ENCODE measurements at regions not wholly inside any gene's neighbourhood (a gene's known extent, or its start where the extent isn't known, plus 50 kb on each side); places are given as distances from the start of the nearest gene placed in this dataset.

DNA sequence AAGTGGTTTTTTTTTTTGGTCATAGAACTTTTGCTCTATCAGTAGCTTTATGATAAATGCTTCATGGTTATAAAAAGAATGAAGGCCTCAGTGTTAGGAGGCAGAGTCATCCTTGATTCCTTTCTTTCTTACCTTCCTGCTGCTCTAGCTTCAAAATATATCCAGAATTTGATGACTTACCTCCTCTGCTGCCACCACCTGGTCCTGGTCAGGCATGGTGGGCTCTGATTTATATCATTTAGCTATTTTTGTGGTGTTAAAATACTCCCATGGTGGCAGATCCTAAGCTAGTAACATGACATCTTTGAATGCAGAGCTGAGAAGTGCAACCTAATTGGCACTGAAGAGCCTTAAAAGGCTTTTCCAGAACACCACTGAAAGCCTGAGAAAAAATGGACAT is 508.8 kb upstream of the CDH8 start:
- intact Hi-C loops (cut with DNase I), result no loop called here
- Histone ChIP-seq H3K9me3 (no peaks in the 10 kb centered on the region), H3K4me1 (replicated peaks) (no peaks in the 10 kb centered on the region), H3K4me3 (no peak overlapping the region), H3K36me3 (no peaks in the 10 kb centered on the region), H3K27me3 (replicated peaks; ENCODE audit: insufficient read depth) (no peaks in the 10 kb centered on the region), H3K27ac (no peak overlapping the region)
- TF ChIP-seq CTCF (IDR thresholded peaks at IDR 0.05), result no peak
- TF ChIP-seq POLR2AphosphoS5 (IDR thresholded peaks at IDR 0.05), result no peak
- no peak for TF ChIP-seq POLR2A (IDR thresholded peaks at IDR 0.05)
- DNase-seq (ENCODE audit: low spot score), result no peak

GRCh38 chr16:62543516-62543915 is 507.3 kb upstream of the CDH8 start:
- no peak for TF ChIP-seq POLR2A (IDR thresholded peaks at IDR 0.05)
- TF ChIP-seq CTCF (IDR thresholded peaks at IDR 0.05), result no peak
- TF ChIP-seq POLR2AphosphoS5 (IDR thresholded peaks at IDR 0.05), result no peak
- H3K4me1 ChIP-seq (replicated peaks), result no peaks in the 10 kb centered on the region
- no peaks in the 10 kb centered on the region for H3K9me3 ChIP-seq
- DNase-seq (ENCODE audit: low spot score), result no peak
- H3K27me3 ChIP-seq (replicated peaks; ENCODE audit: insufficient read depth), result no peaks in the 10 kb centered on the region
- no peaks in the 10 kb centered on the region for H3K36me3 ChIP-seq
- H3K4me3 ChIP-seq, result no peak overlapping the region
- no peak overlapping the region for H3K27ac ChIP-seq
- 80% methylated on average over 1 of the region's 1 CpG for WGBS
- intact Hi-C loops (cut with DNase I), result no loop called here

DNA sequence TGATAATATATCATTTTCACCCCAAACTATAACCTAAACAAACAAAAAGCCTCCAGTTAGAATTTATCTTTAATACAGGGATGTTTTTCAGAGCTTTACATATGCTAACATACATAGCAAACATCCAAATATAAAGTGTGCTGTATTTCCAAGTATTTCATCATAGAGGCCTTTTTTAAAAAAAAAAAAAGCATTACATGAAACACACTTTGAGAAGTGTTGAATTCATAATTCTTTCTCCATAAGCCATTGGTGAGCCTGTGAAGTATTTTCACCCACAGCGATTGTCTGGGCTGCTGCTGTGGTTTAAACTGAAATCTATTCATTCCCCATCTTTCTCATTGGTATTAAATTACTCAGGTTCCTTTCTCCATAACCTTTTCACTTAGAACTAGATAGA is 503.4 kb upstream of the CDH8 start:
- no peak for DNase-seq (ENCODE audit: low spot score)
- no peaks in the 10 kb centered on the region for H3K9me3 ChIP-seq
- no peak overlapping the region for H3K4me3 ChIP-seq
- no peaks in the 10 kb centered on the region for H3K27me3 ChIP-seq (replicated peaks; ENCODE audit: insufficient read depth)
- 69% methylated on average over 1 of the region's 1 CpG for WGBS
- no peak overlapping the region for H3K27ac ChIP-seq
- intact Hi-C loops (cut with DNase I), result no loop called here
- no peaks in the 10 kb centered on the region for H3K4me1 ChIP-seq (replicated peaks)
- TF ChIP-seq CTCF (IDR thresholded peaks at IDR 0.05) (no peak), POLR2A (IDR thresholded peaks at IDR 0.05) (no peak), POLR2AphosphoS5 (IDR thresholded peaks at IDR 0.05) (no peak)
- H3K36me3 ChIP-seq, result no peaks in the 10 kb centered on the region

DNA sequence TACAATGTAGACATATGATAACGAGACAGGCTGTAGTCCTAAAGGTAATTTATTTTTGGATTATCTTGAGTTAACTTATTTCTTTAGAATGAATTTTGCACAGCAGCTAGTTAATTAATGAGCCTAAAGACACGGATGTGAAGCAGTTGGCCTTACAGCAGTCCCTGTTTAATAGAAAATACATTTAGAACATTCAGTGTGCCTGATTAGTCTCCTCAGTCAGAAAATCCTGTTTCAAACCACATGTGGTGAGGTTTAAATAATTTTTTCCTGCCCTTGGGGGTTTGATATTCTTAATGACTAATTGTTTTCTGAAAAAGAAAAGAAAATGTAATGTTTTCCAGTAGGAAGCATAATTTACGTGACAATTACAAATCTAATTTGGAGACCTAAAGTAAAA is 494.2 kb upstream of the CDH8 start:
- 55% methylated on average over 3 of the region's 3 CpGs for WGBS
- Histone ChIP-seq H3K9me3 (no peaks in the 10 kb centered on the region), H3K4me3 (no peak overlapping the region), H3K27ac (no peak overlapping the region), H3K27me3 (replicated peaks; ENCODE audit: insufficient read depth) (no peaks in the 10 kb centered on the region), H3K36me3 (no peaks in the 10 kb centered on the region), H3K4me1 (replicated peaks) (no peaks in the 10 kb centered on the region)
- TF ChIP-seq POLR2AphosphoS5 (IDR thresholded peaks at IDR 0.05), result no peak
- no peak for TF ChIP-seq CTCF (IDR thresholded peaks at IDR 0.05)
- intact Hi-C loops (cut with DNase I), result no loop called here
- no peak for DNase-seq (ENCODE audit: low spot score)

DNA sequence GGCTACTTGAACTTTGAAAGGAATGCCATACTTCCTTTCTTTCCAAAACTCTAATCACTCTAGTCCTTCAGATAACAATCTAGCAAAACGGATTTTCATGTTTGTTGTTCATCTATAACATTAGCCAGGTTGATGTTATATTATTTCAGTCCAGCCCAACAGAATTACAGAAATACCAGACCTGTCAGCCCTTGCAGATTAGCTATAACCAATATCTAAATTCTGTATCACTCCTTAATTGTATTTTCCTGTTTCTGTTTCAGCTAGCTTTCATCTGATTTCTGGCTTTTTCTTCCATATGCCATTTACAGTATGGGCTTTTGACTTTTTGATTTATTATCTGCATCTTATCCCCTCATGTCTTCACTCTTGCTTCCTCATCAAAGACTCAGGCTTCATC is 479.8 kb upstream of the CDH8 start:
- H3K27ac ChIP-seq, result no peak overlapping the region
- no peak overlapping the region for H3K4me3 ChIP-seq
- TF ChIP-seq POLR2AphosphoS5 (IDR thresholded peaks at IDR 0.05) (no peak), POLR2A (IDR thresholded peaks at IDR 0.05) (no peak), CTCF (IDR thresholded peaks at IDR 0.05) (no peak)
- H3K9me3 ChIP-seq, result no peaks in the 10 kb centered on the region
- no peak for DNase-seq (ENCODE audit: low spot score)
- no peaks in the 10 kb centered on the region for H3K36me3 ChIP-seq
- 2% methylated on average over 1 of the region's 1 CpG for WGBS
- intact Hi-C loops (cut with DNase I), result no loop called here
- H3K27me3 ChIP-seq (replicated peaks; ENCODE audit: insufficient read depth), result no peaks in the 10 kb centered on the region
- H3K4me1 ChIP-seq (replicated peaks), result no peaks in the 10 kb centered on the region

Data from prostate gland (tissue), 2 donors.